B cell (primary cell): ENCODE measurements at regions not wholly inside any gene's neighbourhood (a gene's known extent, or its start where the extent isn't known, plus 50 kb on each side); places are given as distances from the start of the nearest gene placed in this dataset.

ENCODE experiments used
- ATAC-seq: fragments of 200-7000 bp; cut with Tn5 transposase; one replicate; pipeline ENCODE4 v1.10.0; 2021; ENCODE audit warnings: low read depth, mild to moderate bottlenecking, moderate number of reproducible peaks, moderate library complexity
- CTCF ChIA-PET: fragments of 350-600 bp; sonication (Branson Sonifier 250); formaldehyde crosslinking; loops from one replicate; lab custom pipeline; 2021; ENCODE audit warnings: antibody characterized with exemption, inconsistent platforms; lab: Charles Lee
- POLR2A ChIA-PET: fragments of 350-600 bp; sonication (Branson Sonifier 250); formaldehyde crosslinking; loops from one replicate; lab custom pipeline; 2021; ENCODE audit warnings: antibody characterized with exemption; lab: Charles Lee
- DNase-seq: peaks from one replicate; pipeline ENCODE4 v3.0.0; 2013
- H2AFZ ChIP-seq: 2 replicates; pipeline ENCODE4 v1.6.1; 2012; ENCODE audit warnings: mild to moderate bottlenecking, low read depth, low read length; ENCODE audit not compliant: insufficient read depth, poor library complexity, severe bottlenecking
- H3K27ac ChIP-seq, 2 donors: 1 replicate in 1 of 2; 2 replicates in 1 of 2; pipeline ENCODE4 v1.5.1; 2012 to 2013; ENCODE audit warnings: low read length in 2 of 2, mild to moderate bottlenecking in 2 of 2, moderate library complexity in 1 of 2
- H3K27me3 ChIP-seq, 4 experiments: fragments of 200-600 bp in 1 of 4; sonication (generic) in 1 of 4; replicated peaks in 1 of 4; 1 replicate in 2 of 4; 2 replicates in 2 of 4; pipeline versions ENCODE4 v1.6.1 to v1.7.0; 2013 to 2016; ENCODE audit warnings: low read length in 3 of 4, mild to moderate bottlenecking in 2 of 4, mixed read lengths in 1 of 4, moderate library complexity in 1 of 4; ENCODE audit not compliant: insufficient read depth in 4 of 4, control insufficient read depth in 3 of 4; ENCODE audit errors: control extremely low read depth in 1 of 4
- H3K36me3 ChIP-seq, 2 experiments: replicated peaks in 1 of 2; 1 replicate in 1 of 2; 2 replicates in 1 of 2; pipeline versions ENCODE4 v1.6.1 to v1.7.1; 2013; ENCODE audit warnings: low read length in 1 of 2; ENCODE audit not compliant: insufficient read depth in 2 of 2, control insufficient read depth in 1 of 2; ENCODE audit errors: control extremely low read depth in 1 of 2, extremely low read depth in 1 of 2
- H3K4me1 ChIP-seq, 2 donors: fragments of 200-600 bp in 1 of 2; sonication (generic) in 1 of 2; 1 replicate in 1 of 2; 2 replicates in 1 of 2; pipeline versions ENCODE4 v1.5.1 to v1.6.1; 2013 to 2017; ENCODE audit warnings: low read length in 2 of 2; ENCODE audit not compliant: control insufficient read depth in 2 of 2, insufficient read depth in 2 of 2
- H3K4me2 ChIP-seq: replicated peaks from 2 replicates; pipeline ENCODE3; 2012; ENCODE audit warnings: mild to moderate bottlenecking, low read depth, low read length; ENCODE audit not compliant: poor library complexity, severe bottlenecking
- H3K4me3 ChIP-seq, 5 experiments: fragments of 200-600 bp in 1 of 5; sonication (generic) in 1 of 5; 1 replicate in 3 of 5; 2 replicates in 2 of 5; pipeline versions ENCODE4 v1.5.1 to v1.7.0; 2011 to 2016; ENCODE audit warnings: low read length in 4 of 5, mild to moderate bottlenecking in 4 of 5, low read depth in 2 of 5, control low read depth in 1 of 5, moderate library complexity in 1 of 5; ENCODE audit not compliant: insufficient read depth in 1 of 5; ENCODE audit errors: control extremely low read depth in 1 of 5, extremely low read depth in 1 of 5
- H3K79me2 ChIP-seq: fragments of 200-600 bp; sonication (generic); one replicate; pipeline ENCODE4 v1.6.0; 2016; ENCODE audit warnings: low read length; ENCODE audit not compliant: control insufficient read depth, insufficient read depth
- H3K9ac ChIP-seq: fragments of 200-600 bp; sonication (generic); 2 replicates; pipeline ENCODE4 v1.6.1; 2017; ENCODE audit warnings: mild to moderate bottlenecking, low read length, moderate library complexity
- H3K9me3 ChIP-seq, 3 donors: one replicate each; pipeline versions ENCODE4 v1.6.1 to v1.7.1; 2013; ENCODE audit warnings: low read length in 2 of 3; ENCODE audit not compliant: control insufficient read depth in 2 of 3, insufficient read depth in 1 of 3; ENCODE audit errors: control extremely low read depth in 1 of 3
- H4K20me1 ChIP-seq: 2 replicates; pipeline ENCODE4 v1.6.0; 2012; ENCODE audit warnings: mild to moderate bottlenecking, low read length; ENCODE audit not compliant: insufficient read depth, control insufficient read depth, poor library complexity, severe bottlenecking
- H3K27ac Mint-ChIP-seq: one replicate; pipeline ENCODE4 v1.8.0; 2021; ENCODE audit warnings: mixed read lengths
- H3K27me3 Mint-ChIP-seq: one replicate; pipeline ENCODE4 v1.8.0; 2021; ENCODE audit warnings: mixed read lengths
- H3K4me1 Mint-ChIP-seq: one replicate; pipeline ENCODE4 v1.8.0; 2021; ENCODE audit warnings: mixed read lengths
- H3K4me3 Mint-ChIP-seq: one replicate; pipeline ENCODE4 v1.8.0; 2021; ENCODE audit warnings: mixed read lengths
- H3K9me3 Mint-ChIP-seq: one replicate; pipeline ENCODE4 v1.8.0; 2022; ENCODE audit warnings: mixed read lengths; ENCODE audit not compliant: insufficient read depth
- CTCF ChIP-seq: fragments of 200-600 bp; IDR thresholded peaks from one replicate; pipeline ENCODE4 v1.8.0; 2022; ENCODE audit warnings: antibody characterized with exemption, mild to moderate bottlenecking
- EZH2 ChIP-seq: IDR thresholded peaks from 2 replicates; pipeline ENCODE4 v1.6.1; 2012; ENCODE audit warnings: borderline replicate concordance, low read depth, mild to moderate bottlenecking, moderate library complexity, low read length; ENCODE audit not compliant: insufficient read depth, poor library complexity, severe bottlenecking
- WGBS: methylation state at CpG from one replicate; pipeline ENCODE4 v1.1.5; 2013; ENCODE audit warnings: missing lambda C conversion rate; ENCODE audit not compliant: insufficient coverage; 5-methylcytosine and 5-hydroxymethylcytosine counted together
- intact Hi-C: fragments of 100-400 bp; cut with micrococcal nuclease; formaldehyde crosslinking; loops from one replicate; pipeline ENCODE4 v1.10.0; 2022

DNA sequence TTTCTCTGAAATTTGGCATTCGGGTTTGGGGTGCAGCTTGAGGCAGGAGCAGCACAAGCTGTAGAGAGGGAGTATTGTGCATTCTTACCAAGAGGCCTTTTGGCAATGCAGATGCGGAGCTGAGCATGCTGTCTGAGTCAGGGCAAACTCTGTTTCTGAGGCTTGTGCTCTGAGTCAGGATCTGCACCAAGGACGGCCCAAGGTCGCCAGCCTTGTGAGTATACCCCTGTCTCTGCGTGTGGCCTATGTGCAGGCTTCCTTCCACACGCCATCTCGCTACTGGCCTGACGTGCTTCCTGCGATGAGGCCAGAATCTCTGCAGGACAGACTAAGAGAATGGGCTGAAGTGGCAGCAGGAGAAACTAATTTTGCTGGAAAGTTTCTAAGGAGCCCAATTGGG is 83.8 kb upstream of the ROPN1 start:
- Histone ChIP-seq H2AFZ (no peak overlapping the region), H3K4me1 (no peaks in the 10 kb centered on the region), H3K9ac (no peak overlapping the region), H3K27me3 (peaks cover 0 to 3% (median 0%) of the 10 kb centered on the region in 4 experiments), H3K36me3 (no peaks in the 10 kb centered on the region), H3K9me3 (no peaks in the 10 kb centered on the region), H3K4me2 (no peak overlapping the region), H3K79me2 (no peaks in the 10 kb centered on the region), H3K4me3 (no peak overlapping the region), H3K27ac (no peak overlapping the region), H4K20me1 (no peaks in the 10 kb centered on the region)
- no peak for DNase-seq
- ATAC-seq: no peak
- Mint-ChIP-seq H3K4me1 (no peaks in the 10 kb centered on the region), H3K27me3 (peaks cover 39% of the 10 kb centered on the region), H3K4me3 (no peak overlapping the region), H3K9me3 (no peaks in the 10 kb centered on the region), H3K27ac (no peak overlapping the region)
- CTCF ChIA-PET: no interaction called here
- 92% methylated on average over 9 of the region's 9 CpGs for whole genome bisulfite sequencing
- TF ChIP-seq CTCF: no peak
- TF ChIP-seq EZH2: no peak
- POLR2A ChIA-PET: no interaction called here
- intact Hi-C loops: no loop called here

DNA sequence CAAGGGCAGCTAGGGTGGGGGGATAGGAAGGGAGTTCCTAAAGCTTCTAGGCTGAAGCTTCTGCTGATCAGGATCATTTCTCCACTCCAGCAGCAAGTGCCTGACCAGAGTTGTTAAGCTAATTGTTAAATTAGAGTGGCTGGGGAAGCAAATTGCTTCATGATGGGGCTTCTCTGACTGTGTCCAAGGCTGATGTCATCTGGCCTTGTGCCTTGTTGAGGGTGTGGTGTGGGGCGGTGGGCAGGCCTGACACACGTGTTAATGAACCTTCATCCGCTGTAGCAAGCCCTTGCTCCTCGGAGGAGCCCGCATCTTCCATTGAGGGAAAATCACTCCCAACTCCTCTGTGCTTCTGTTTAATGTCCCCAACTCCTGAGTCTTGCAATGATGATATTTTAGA is 84.3 kb upstream of the ROPN1 start:
- Histone ChIP-seq H3K79me2 (no peaks in the 10 kb centered on the region), H3K27ac (no peak overlapping the region), H3K36me3 (no peaks in the 10 kb centered on the region), H3K4me1 (no peaks in the 10 kb centered on the region), H3K9me3 (no peaks in the 10 kb centered on the region), H4K20me1 (no peaks in the 10 kb centered on the region), H3K27me3 (peaks cover 0 to 3% (median 0%) of the 10 kb centered on the region in 4 experiments), H3K9ac (no peak overlapping the region), H3K4me3 (no peak overlapping the region), H3K4me2 (no peak overlapping the region), H2AFZ (no peak overlapping the region)
- no peak for DNase-seq
- ChIA-PET POLR2A (no interaction called here), CTCF (no interaction called here)
- intact Hi-C loops: no loop called here
- TF ChIP-seq CTCF (no peak), EZH2 (no peak)
- Mint-ChIP-seq H3K27me3 (peaks cover 34% of the 10 kb centered on the region), H3K9me3 (no peaks in the 10 kb centered on the region), H3K27ac (no peak overlapping the region), H3K4me1 (no peaks in the 10 kb centered on the region), H3K4me3 (no peak overlapping the region)
- no peak for ATAC-seq
- no CpG with 5 or more reads among the region's 5 CpGs for WGBS
